MM.1S (cell line): ENCODE measurements at regions not wholly inside any gene's neighbourhood (a gene's known extent, or its start where the extent isn't known, plus 50 kb on each side); places are given as distances from the start of the nearest gene placed in this dataset.

Experiments used
- DNase-seq: peaks from one replicate; pipeline ENCODE4 v3.0.0-alpha.2; 2015
- H2AFZ ChIP-seq: fragments of 300-600 bp; sonication (generic); 2 replicates; pipeline ENCODE4 v1.6.0; 2016; ENCODE audit warnings: antibody characterized with exemption, low read length
- H3F3A ChIP-seq: fragments of 300-600 bp; sonication (generic); 2 replicates; pipeline ENCODE4 v1.6.1; 2016; ENCODE audit warnings: mild to moderate bottlenecking, antibody characterized with exemption, low read length, moderate library complexity, mixed read lengths; ENCODE audit not compliant: insufficient read depth
- H3K27ac ChIP-seq: fragments of 300-600 bp; sonication (generic); 2 replicates; pipeline ENCODE4 v1.5.1; 2016; ENCODE audit warnings: mild to moderate bottlenecking, low read length
- H3K27me3 ChIP-seq: fragments of 300-600 bp; sonication (generic); replicated peaks from 2 replicates; pipeline ENCODE4 v1.6.0; 2016; ENCODE audit warnings: low read length; ENCODE audit not compliant: insufficient read depth
- H3K36me3 ChIP-seq: fragments of 300-600 bp; sonication (generic); replicated peaks from 2 replicates; pipeline ENCODE4 v1.6.1; 2016; ENCODE audit warnings: mild to moderate bottlenecking, low read length, mixed read lengths; ENCODE audit not compliant: insufficient read depth
- H3K4me1 ChIP-seq: fragments of 300-600 bp; sonication (generic); 2 replicates; pipeline ENCODE4 v1.6.1; 2016; ENCODE audit warnings: low read length, mixed read lengths
- H3K4me2 ChIP-seq: fragments of 300-600 bp; sonication (generic); 2 replicates; pipeline ENCODE4 v1.6.0; 2016; ENCODE audit warnings: low read depth, low read length
- H3K4me3 ChIP-seq: fragments of 300-600 bp; sonication (generic); 2 replicates; pipeline ENCODE4 v1.5.1; 2016; ENCODE audit warnings: low read length, mixed read lengths
- H3K79me2 ChIP-seq: fragments of 300-600 bp; sonication (generic); 2 replicates; pipeline ENCODE4 v1.6.1; 2016; ENCODE audit warnings: mixed run types, low read length, mixed read lengths
- H3K9ac ChIP-seq: fragments of 300-600 bp; sonication (generic); 2 replicates; pipeline ENCODE4 v1.6.1; 2016; ENCODE audit warnings: low read length, mixed read lengths
- H3K9me2 ChIP-seq: fragments of 300-600 bp; sonication (generic); replicated peaks from 2 replicates; pipeline ENCODE4 v1.6.1; 2016; ENCODE audit warnings: mild to moderate bottlenecking, low read length, mixed read lengths; ENCODE audit not compliant: insufficient read depth
- H3K9me3 ChIP-seq: fragments of 300-600 bp; sonication (generic); replicated peaks from 2 replicates; pipeline ENCODE4 v1.6.1; 2016; ENCODE audit warnings: mild to moderate bottlenecking, low read length, mixed read lengths; ENCODE audit not compliant: insufficient read depth
- H4K20me1 ChIP-seq: fragments of 300-600 bp; sonication (generic); 2 replicates; pipeline ENCODE4 v1.6.1; 2016; ENCODE audit warnings: mild to moderate bottlenecking, low read length, moderate library complexity, mixed read lengths; ENCODE audit not compliant: insufficient read depth
- EZH2 ChIP-seq: fragments of 300-600 bp; sonication (generic); optimal IDR thresholded peaks from 2 replicates; pipeline ENCODE3; 2017; ENCODE audit warnings: low read depth, mild to moderate bottlenecking, antibody characterized with exemption, low read length, mixed read lengths
- EZH2phosphoT487 ChIP-seq: fragments of 300-600 bp; sonication (generic); IDR thresholded peaks from 2 replicates; pipeline ENCODE4 v1.6.1; 2018; ENCODE audit warnings: antibody characterized with exemption, low read length
- TF ChIP-seq, protein P1 (sequence below): fragments of 300-600 bp; sonication (generic); IDR thresholded peaks from 2 replicates; pipeline ENCODE4 v1.5.1; 2016; ENCODE audit warnings: antibody characterized with exemption, low read length, mixed read lengths

GRCh38 chr11:36899800-36900199, 301.8 kb upstream of the RAG2 start:
- Histone ChIP-seq H4K20me1 (no peaks in the 10 kb centered on the region), H3K9me2 (no peaks in the 10 kb centered on the region), H3K9ac (no peak overlapping the region), H3K4me2 (no peak overlapping the region), H3K36me3 (no peaks in the 10 kb centered on the region), H3F3A (no peaks in the 10 kb centered on the region), H2AFZ (no peak overlapping the region), H3K4me1 (no peaks in the 10 kb centered on the region), H3K4me3 (no peak overlapping the region), H3K27me3 (no peaks in the 10 kb centered on the region), H3K79me2 (no peaks in the 10 kb centered on the region), H3K27ac (no peak overlapping the region), H3K9me3 (no peaks in the 10 kb centered on the region)
- no peak for TF ChIP-seq EZH2phosphoT487
- no peak for TF ChIP-seq EZH2
- TF ChIP-seq, protein P1, sequence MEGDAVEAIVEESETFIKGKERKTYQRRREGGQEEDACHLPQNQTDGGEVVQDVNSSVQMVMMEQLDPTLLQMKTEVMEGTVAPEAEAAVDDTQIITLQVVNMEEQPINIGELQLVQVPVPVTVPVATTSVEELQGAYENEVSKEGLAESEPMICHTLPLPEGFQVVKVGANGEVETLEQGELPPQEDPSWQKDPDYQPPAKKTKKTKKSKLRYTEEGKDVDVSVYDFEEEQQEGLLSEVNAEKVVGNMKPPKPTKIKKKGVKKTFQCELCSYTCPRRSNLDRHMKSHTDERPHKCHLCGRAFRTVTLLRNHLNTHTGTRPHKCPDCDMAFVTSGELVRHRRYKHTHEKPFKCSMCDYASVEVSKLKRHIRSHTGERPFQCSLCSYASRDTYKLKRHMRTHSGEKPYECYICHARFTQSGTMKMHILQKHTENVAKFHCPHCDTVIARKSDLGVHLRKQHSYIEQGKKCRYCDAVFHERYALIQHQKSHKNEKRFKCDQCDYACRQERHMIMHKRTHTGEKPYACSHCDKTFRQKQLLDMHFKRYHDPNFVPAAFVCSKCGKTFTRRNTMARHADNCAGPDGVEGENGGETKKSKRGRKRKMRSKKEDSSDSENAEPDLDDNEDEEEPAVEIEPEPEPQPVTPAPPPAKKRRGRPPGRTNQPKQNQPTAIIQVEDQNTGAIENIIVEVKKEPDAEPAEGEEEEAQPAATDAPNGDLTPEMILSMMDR = no peak
- DNase-seq = no peak

DNA sequence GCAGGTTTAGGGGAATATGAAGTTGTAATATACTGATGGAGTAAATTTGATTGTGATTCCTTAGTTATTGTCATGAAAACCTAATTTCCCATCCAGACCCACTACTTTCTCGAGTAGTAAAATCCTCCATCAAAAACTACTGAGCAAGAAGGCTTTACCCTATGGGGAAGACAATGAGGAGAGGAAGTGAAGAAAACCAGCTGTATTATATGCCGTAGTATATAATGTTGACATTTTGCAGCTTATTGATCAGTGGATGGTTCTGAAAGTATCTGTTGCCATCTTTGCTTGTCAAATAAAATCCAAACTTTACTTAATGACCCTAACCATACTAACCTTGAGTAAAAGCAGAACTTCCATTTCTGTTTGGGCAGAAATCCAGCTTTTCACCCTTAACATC, 292.8 kb upstream of the RAG2 start:
- Histone ChIP-seq H3K4me2 (no peak overlapping the region), H3K9me3 (no peaks in the 10 kb centered on the region), H3K27ac (no peak overlapping the region), H3K27me3 (no peaks in the 10 kb centered on the region), H3K9me2 (no peaks in the 10 kb centered on the region), H3K79me2 (no peaks in the 10 kb centered on the region), H4K20me1 (no peaks in the 10 kb centered on the region), H3K36me3 (no peaks in the 10 kb centered on the region), H3K9ac (no peak overlapping the region), H3F3A (no peaks in the 10 kb centered on the region), H3K4me3 (no peak overlapping the region), H3K4me1 (no peaks in the 10 kb centered on the region), H2AFZ (no peak overlapping the region)
- no peak for TF ChIP-seq EZH2phosphoT487
- TF ChIP-seq EZH2 = no peak
- TF ChIP-seq, protein P1 = no peak
- DNase-seq = no peak

- Histone ChIP-seq H3F3A (no peaks in the 10 kb centered on the region), H3K4me1 (no peaks in the 10 kb centered on the region), H2AFZ (no peak overlapping the region), H3K27ac (no peak overlapping the region), H4K20me1 (no peaks in the 10 kb centered on the region), H3K9ac (no peak overlapping the region), H3K4me3 (no peak overlapping the region), H3K9me2 (no peaks in the 10 kb centered on the region), H3K79me2 (no peaks in the 10 kb centered on the region), H3K4me2 (no peak overlapping the region), H3K27me3 (no peaks in the 10 kb centered on the region), H3K9me3 (no peaks in the 10 kb centered on the region), H3K36me3 (no peaks in the 10 kb centered on the region)
- TF ChIP-seq EZH2 = no peak
- TF ChIP-seq, protein P1 = no peak
- no peak for TF ChIP-seq EZH2phosphoT487
- peak; percentile 59 for DNase-seq
Observed at GRCh38 chr11:36890121-36890679, 292.2 kb upstream of the RAG2 start.
